SK-N-MC (cell line): ENCODE measurements at regions not wholly inside any gene's neighbourhood (a gene's known extent, or its start where the extent isn't known, plus 50 kb on each side); places are given as distances from the start of the nearest gene placed in this dataset.

Source experiments
- EZH2 ChIP-seq: fragments of 200-600 bp; sonication (generic); IDR thresholded peaks from one replicate; pipeline ENCODE4 v1.6.1; 2017; ENCODE audit warnings: antibody characterized with exemption
- POLR2AphosphoS5 ChIP-seq: IDR thresholded peaks from 2 replicates; pipeline ENCODE4 v1.6.1; 2012; ENCODE audit warnings: mild to moderate bottlenecking, low read depth, low read length, borderline replicate concordance

GRCh38 chr9:3658964-3659363 is 133.2 kb upstream of the RFX3 start:
- TF ChIP-seq POLR2AphosphoS5 (no peak), EZH2 (no peak)
